COLO829 (cell line): ENCODE measurements at regions not wholly inside any gene's neighbourhood (a gene's known extent, or its start where the extent isn't known, plus 50 kb on each side); places are given as distances from the start of the nearest gene placed in this dataset.

ENCODE experiments used
- DNase-seq: peaks from one replicate; pipeline ENCODE4 v3.0.0; 2012; ENCODE audit warnings: low spot score

- no peak for DNase-seq
Measured at GRCh38 chr3:17795280-17795679, 52.8 kb upstream of the TBC1D5 start.

- DNase-seq, result no peak
Measured at GRCh38 chr3:17793542-17794195, 51.2 kb upstream of the TBC1D5 start.
